ENCODE measurements at regions not wholly inside any gene's neighbourhood (a gene's known extent, or its start where the extent isn't known, plus 50 kb on each side); places are given as distances from the start of the nearest gene placed in this dataset.

DNA sequence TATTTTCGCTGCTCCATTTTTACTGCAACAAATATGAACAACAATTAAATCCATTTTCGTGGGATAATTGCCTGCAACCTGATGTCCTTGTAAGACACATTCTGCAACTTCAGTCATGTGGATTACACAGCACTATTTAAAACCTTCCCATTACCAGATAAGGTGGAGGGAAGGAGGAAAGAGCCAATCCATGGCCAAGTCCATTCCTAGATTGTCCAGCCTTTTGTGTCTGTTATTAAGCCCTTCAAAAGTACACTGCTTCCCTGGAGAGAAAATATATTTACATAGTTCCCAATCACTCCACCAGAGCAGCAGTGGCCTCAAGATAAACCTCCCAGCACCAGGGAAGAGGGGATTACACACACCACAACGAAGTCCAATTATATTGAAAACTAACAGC, 347.9 kb downstream of the CDH26 start:
- ATAC-seq (ENCODE audit: low read depth) (no peak), DNase-seq (no peak)
- Histone ChIP-seq H2BK5ac (ENCODE audit: low read depth, low read length, poor library complexity, severe bottlenecking) (no peak overlapping the region), H2AK9ac (replicated peaks; ENCODE audit: low read depth, low read length, poor library complexity) (no peak overlapping the region), H3K36me3 (ENCODE audit: control insufficient read depth, insufficient read depth, low read length) (no peaks in the 10 kb centered on the region), H4K5ac (ENCODE audit: low read depth, low read length) (no peak overlapping the region), H3K4me2 (ENCODE audit: low read depth, low read length) (no peak overlapping the region), H3K14ac (replicated peaks; ENCODE audit: low read depth, low read length) (no peak overlapping the region), H3K9ac (ENCODE audit: low read depth, low read length) (no peak overlapping the region), H3K9me3 (ENCODE audit: control insufficient read depth, insufficient read depth, low read length) (peaks cover 6% of the 10 kb centered on the region), H4K8ac (ENCODE audit: low read depth in 2 of 2, low read length in 2 of 2) (no peak overlapping the region), H3K23ac (ENCODE audit: low read depth, low read length) (no peak overlapping the region), H3K79me1 (ENCODE audit: low read depth in 1 of 2, low read length in 2 of 2) (no peaks in the 10 kb centered on the region), H2BK20ac (ENCODE audit: low read depth, low read length) (no peak overlapping the region), H2BK15ac (ENCODE audit: low read depth, low read length) (no peak overlapping the region), H4K20me1 (ENCODE audit: insufficient read depth, low read length) (no peaks in the 10 kb centered on the region), H3K27ac (ENCODE audit: insufficient read depth, low read length) (no peak overlapping the region), H4K91ac (ENCODE audit: insufficient read depth, low read depth, low read length) (no peak overlapping the region), H3K9me1 (ENCODE audit: insufficient read depth, low read length) (no peaks in the 10 kb centered on the region), H3K27me3 (ENCODE audit: control insufficient read depth, insufficient read depth, low read length) (no peaks in the 10 kb centered on the region), H3K18ac (ENCODE audit: low read depth, low read length) (no peak overlapping the region), H3K4me1 (ENCODE audit: control insufficient read depth, insufficient read depth, low read length) (no peaks in the 10 kb centered on the region), H2AK5ac (ENCODE audit: low read depth, low read length) (no peak overlapping the region), H2AFZ (replicated peaks; ENCODE audit: low read length, poor library complexity) (no peak overlapping the region), H3K4me3 (ENCODE audit: insufficient read depth, low read depth, low read length) (no peak overlapping the region), H3K4ac (ENCODE audit: low read depth, low read length) (no peak overlapping the region), H2BK120ac (ENCODE audit: low read depth, low read length) (no peak overlapping the region), H3K56ac (ENCODE audit: extremely low read depth, insufficient read depth, low read length) (no peak overlapping the region)
- dilution Hi-C loops (cut with HindIII; ENCODE audit: low sequenced_read_pairs, unreplicated experiment) (no loop called here), in situ Hi-C loops (cut with MboI; ENCODE audit: low sequenced_read_pairs) (no loop called here), intact Hi-C loops (cut with micrococcal nuclease) (no loop called here)
- no TSS peak for BruUV-seq (replicated peaks)
- ChIA-PET CTCF (no interaction called here), POLR2A (ENCODE audit: unreplicated experiment) (no interaction called here)
- TF ChIP-seq ELK1 (IDR thresholded peaks at IDR 0.05; ENCODE audit: borderline replicate concordance, low read depth, low read length) (no peak), MXI1 (IDR thresholded peaks at IDR 0.05; ENCODE audit: borderline replicate concordance, low read depth, low read length) (no peak), RFX5 (IDR thresholded peaks at IDR 0.05; ENCODE audit: low read depth, low read length) (no peak), POLR2A (IDR thresholded peaks at IDR 0.05; ENCODE audit: low read depth, low read length) (no peak), SMC3 (IDR thresholded peaks at IDR 0.05; ENCODE audit: low read depth, low read length) (no peak), BHLHE40 (IDR thresholded peaks at IDR 0.05; ENCODE audit: low read depth, low read length) (no peak), NFE2L2 (IDR thresholded peaks at IDR 0.05; ENCODE audit: low read depth, low read length) (no peak), USF2 (IDR thresholded peaks at IDR 0.05; ENCODE audit: low read depth, low read length) (no peak), FOS (IDR thresholded peaks at IDR 0.05; ENCODE audit: low read depth, low read length) (no peak), RAD21 (IDR thresholded peaks at IDR 0.05; ENCODE audit: low read length) (no peak), MAZ (IDR thresholded peaks at IDR 0.05; ENCODE audit: borderline replicate concordance, low read depth, low read length) (no peak), RCOR1 (IDR thresholded peaks at IDR 0.05; ENCODE audit: insufficient replicate concordance, low read length) (no peak), CEBPB (IDR thresholded peaks at IDR 0.05; ENCODE audit: low read depth, low read length) (no peak), CHD1 (IDR thresholded peaks at IDR 0.05; ENCODE audit: low read depth, low read length) (no peak), CTCF (conservative IDR thresholded peaks at IDR 0.05; ENCODE audit: low read depth, low read length) (no peak)
- no CpG with 5 or more reads among the region's 3 CpGs for WGBS, 2 experiments (ENCODE audit: extremely low coverage in 2 of 2, insufficient read length in 1 of 2)
